Fibroblast of pulmonary artery (primary cell): ENCODE measurements at regions not wholly inside any gene's neighbourhood (a gene's known extent, or its start where the extent isn't known, plus 50 kb on each side); places are given as distances from the start of the nearest gene placed in this dataset.

Source experiments
- DNase-seq: peaks from one replicate; pipeline ENCODE4 v3.0.0-alpha.2; 2010; ENCODE audit warnings: low read depth
- H3K4me3 ChIP-seq: replicated peaks from 2 replicates; pipeline ENCODE4 v1.5.1; 2011; ENCODE audit warnings: low read depth, mild to moderate bottlenecking, control low read depth, low read length, moderate library complexity
- TF ChIP-seq, protein P1 (sequence below): IDR thresholded peaks from 2 replicates; pipeline ENCODE4 v1.5.1; 2011; ENCODE audit warnings: mild to moderate bottlenecking, control low read depth, low read length, inconsistent platforms; ENCODE audit errors: missing control alignments

DNA sequence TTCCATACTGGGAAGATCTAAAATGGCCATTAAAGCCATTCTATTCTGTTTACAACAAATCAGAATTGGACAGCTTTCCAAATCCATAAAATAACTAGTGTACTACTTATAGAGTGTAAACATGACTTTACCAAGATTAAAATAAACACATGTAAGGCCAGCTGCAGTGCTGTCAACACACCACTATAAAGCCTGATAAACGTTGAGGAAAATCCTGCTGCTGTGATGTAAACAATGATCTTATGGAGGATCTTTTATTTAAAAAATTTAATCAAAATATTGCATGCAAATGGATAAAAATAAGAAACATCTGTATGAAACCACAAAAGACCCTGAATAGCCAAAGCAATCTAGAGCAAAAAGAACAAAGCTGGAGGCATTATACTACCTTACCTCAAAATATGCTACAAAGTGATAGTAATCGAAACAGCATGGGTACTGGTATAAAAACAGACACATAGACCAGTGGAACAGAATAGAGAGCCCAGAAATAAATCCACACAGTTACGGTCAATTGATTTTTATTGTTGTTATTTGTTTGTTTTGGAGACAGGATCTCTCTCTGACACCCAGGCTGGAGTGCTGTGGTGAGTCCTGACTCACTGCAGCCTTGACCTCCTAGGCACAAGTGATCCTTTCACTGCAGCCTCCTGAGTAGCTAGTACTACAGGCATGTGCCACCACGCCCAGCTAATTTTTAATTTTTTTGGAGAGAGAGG, 428.8 kb upstream of the C2CD4B start:
- no peak overlapping the region for H3K4me3 ChIP-seq
- no peak for DNase-seq
- TF ChIP-seq, protein P1, sequence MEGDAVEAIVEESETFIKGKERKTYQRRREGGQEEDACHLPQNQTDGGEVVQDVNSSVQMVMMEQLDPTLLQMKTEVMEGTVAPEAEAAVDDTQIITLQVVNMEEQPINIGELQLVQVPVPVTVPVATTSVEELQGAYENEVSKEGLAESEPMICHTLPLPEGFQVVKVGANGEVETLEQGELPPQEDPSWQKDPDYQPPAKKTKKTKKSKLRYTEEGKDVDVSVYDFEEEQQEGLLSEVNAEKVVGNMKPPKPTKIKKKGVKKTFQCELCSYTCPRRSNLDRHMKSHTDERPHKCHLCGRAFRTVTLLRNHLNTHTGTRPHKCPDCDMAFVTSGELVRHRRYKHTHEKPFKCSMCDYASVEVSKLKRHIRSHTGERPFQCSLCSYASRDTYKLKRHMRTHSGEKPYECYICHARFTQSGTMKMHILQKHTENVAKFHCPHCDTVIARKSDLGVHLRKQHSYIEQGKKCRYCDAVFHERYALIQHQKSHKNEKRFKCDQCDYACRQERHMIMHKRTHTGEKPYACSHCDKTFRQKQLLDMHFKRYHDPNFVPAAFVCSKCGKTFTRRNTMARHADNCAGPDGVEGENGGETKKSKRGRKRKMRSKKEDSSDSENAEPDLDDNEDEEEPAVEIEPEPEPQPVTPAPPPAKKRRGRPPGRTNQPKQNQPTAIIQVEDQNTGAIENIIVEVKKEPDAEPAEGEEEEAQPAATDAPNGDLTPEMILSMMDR, result no peak

DNA sequence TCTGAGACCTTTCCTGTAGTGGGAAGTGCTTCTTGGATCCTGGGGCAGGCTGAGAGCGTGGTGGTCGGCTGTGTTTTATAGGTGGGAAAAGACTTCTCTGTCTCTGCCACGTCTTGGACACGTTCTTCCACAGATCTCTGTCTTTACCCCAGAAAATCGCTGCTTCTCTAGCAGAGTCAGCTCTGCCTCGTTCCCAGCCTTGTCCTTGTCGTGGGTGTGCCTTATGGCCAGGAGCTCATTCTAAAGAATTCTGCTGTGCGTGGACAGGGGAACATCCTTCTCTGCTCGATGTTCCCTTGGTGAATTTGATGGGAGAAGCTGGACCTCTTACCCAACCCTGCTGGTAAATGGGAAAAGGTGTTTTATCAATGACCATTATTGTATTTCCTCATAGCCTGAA, 433.1 kb upstream of the C2CD4B start:
- no peak for DNase-seq
- no peak overlapping the region for H3K4me3 ChIP-seq
- TF ChIP-seq, protein P1, result no peak

DNA sequence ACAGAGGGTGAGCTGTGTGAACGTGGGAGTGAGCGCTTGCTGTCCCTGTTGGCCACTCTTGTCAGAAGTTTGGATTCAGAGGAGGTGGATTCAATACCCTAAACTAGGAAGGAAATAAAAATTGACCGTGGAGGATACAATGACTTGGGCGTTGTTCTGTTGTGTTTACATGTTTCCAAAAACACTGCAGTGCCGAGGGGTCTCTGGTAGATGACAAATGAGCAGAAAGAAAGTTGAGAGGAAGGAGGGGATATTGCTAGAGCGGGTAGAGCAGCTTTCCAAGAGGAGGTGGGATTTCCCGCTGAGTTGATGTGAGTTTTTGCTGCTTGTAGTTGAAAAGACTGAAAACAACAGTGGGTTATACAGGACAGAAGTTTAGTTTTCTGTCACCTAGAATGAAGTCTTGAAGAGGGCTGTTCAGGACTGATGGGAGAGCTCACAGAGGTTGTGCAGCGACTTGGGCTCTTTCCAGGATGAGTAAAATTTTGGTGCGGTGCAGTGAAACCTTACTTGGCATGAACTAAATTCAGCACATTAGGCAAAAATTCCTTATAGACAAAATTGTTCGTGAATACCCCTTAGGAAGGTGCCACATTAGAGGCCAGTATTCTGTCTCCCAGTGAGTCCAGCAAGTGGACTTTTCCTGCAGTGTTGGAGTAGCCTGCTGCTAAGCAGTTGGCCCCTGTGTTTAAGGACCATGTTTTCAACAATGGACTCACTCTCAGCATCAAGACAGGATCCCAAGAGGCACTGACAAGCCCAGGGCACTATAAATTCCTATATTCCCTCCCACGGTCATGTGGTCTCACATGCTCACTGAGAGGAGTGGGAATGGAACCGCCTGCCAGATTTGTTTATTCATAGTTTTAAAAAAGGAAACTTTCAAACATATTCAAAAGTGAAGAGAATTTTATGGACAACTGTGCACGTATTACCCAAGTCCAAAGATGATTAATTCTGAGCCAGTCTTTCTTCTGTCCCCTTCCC, 435.0 kb upstream of the C2CD4B start:
- TF ChIP-seq, protein P1, result no peak
- H3K4me3 ChIP-seq, result no peak overlapping the region
- no peak for DNase-seq

DNA sequence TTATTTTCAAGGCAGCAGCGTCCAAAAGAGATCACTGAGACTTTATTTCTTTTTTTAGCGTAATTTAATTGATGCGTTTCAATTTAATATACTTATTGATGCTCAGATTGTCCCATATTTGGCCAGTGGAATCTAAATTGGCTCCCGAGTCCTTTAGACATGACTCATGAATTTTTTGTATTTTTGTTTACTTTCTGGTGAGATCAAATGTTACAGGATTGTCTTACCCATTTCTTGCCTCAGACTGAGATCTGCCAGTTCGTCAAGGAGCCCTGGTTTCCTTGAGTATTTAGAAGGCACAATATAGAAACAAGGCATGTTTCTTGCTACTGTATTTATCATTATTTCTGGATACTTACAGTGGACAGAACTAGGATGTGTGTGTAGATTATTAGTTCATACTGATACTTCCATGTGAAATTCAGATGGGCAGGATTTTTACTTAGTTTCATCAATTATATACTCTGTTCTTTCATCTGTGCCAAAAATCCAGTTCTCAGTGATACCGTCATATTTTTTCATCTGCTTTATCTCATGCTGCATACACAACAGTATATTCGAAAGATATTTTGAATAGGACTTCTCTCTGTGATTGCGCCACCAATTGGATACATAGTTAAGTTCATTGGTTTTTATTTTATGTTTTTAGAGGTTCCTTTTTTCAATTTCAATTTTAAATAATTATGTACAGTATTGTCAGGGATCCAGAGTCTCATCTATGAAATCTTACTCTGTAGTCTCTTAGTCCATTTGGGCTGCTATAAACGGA, 436.9 kb upstream of the C2CD4B start:
- DNase-seq, result no peak
- TF ChIP-seq, protein P1, result no peak
- H3K4me3 ChIP-seq, result no peak overlapping the region

DNA sequence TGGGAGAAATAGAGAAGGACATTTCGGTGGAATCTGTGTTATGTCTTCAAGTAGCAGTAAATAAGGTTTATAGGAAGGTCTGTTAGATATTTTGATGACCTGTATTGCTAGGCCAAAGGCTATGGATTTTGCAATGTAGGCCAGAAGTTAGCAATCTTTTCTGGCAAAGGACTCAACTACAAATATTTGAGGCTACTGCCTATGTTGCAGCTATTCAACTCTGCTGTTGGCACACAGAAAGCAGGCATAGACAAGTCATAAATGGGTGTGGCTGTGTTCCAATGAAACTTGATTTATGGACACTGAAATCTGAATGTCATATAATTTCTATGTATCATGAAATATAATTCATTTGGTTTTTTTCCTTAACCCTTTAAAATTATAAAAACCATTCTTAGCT, 438.7 kb upstream of the C2CD4B start:
- peak; percentile 65 for DNase-seq
- no peak overlapping the region for H3K4me3 ChIP-seq
- TF ChIP-seq, protein P1, result no peak

DNA sequence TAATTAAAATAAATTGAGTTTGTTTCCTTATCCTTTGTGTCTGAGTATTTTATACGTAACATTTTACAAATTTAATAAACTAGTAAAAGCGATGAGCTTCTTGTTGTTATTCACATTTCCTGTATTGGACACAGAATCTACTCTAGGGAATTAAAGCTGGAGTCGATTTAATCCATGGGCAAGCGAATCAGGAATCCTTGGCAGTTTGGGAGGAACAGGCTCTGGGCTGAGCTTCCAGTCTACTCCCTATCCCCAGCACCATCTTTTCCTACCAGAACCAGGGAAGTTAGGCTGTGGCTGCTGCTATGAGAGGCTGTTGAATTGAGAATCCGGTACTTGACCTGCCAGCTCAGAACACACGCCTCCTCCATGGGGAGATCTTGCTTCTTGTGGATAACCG, 437.3 kb upstream of the TPM1 start:
- DNase-seq, result no peak
- TF ChIP-seq, protein P1, result no peak

More for the DNA sequence above, 437.3 kb upstream of the TPM1 start:
- no peak overlapping the region for H3K4me3 ChIP-seq
